OCI-LY3 (cell line): ENCODE measurements at regions not wholly inside any gene's neighbourhood (a gene's known extent, or its start where the extent isn't known, plus 50 kb on each side); places are given as distances from the start of the nearest gene placed in this dataset.

Experiments used
- CTCF ChIP-seq: fragments of 200-600, 300-600 bp; sonication (generic); IDR thresholded peaks from 2 replicates; pipeline ENCODE4 v1.5.1; 2014; ENCODE audit warnings: antibody characterized with exemption, low read length, low read depth
- EZH2phosphoT487 ChIP-seq: fragments of 200-600 bp; shearing (Covaris generic); IDR thresholded peaks from 2 replicates; pipeline ENCODE4 v1.6.1; 2018; ENCODE audit warnings: antibody characterized with exemption, mixed run types, low read depth

GRCh38 chr3:115361806-115362205 is 214.7 kb upstream of the ZBTB20 start:
- TF ChIP-seq CTCF (no peak), EZH2phosphoT487 (no peak)
